ENCODE measurements at regions not wholly inside any gene's neighbourhood (a gene's known extent, or its start where the extent isn't known, plus 50 kb on each side); places are given as distances from the start of the nearest gene placed in this dataset.

DNA sequence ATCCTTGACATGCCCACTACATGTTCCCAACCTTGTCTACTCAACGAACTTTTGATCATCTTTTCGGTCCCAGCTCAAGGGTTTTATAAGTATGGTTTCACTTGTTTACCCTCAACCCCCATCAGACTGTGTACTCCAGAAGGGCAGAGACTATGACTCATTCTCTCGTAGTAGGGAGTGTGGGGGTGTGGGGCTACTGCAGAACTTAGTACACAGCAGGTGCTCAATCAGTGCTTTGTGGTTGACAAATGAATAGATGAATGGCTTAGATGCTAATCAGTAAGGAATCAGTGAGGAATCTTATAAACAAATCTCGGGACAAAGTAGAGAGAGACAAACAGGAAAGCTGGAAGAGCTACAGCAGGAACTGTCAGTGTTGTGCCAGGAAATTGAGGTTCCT, 151.7 kb upstream of the PLET1 start:
- TF ChIP-seq, protein P1, sequence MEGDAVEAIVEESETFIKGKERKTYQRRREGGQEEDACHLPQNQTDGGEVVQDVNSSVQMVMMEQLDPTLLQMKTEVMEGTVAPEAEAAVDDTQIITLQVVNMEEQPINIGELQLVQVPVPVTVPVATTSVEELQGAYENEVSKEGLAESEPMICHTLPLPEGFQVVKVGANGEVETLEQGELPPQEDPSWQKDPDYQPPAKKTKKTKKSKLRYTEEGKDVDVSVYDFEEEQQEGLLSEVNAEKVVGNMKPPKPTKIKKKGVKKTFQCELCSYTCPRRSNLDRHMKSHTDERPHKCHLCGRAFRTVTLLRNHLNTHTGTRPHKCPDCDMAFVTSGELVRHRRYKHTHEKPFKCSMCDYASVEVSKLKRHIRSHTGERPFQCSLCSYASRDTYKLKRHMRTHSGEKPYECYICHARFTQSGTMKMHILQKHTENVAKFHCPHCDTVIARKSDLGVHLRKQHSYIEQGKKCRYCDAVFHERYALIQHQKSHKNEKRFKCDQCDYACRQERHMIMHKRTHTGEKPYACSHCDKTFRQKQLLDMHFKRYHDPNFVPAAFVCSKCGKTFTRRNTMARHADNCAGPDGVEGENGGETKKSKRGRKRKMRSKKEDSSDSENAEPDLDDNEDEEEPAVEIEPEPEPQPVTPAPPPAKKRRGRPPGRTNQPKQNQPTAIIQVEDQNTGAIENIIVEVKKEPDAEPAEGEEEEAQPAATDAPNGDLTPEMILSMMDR (IDR thresholded peaks at IDR 0.05) = no peak
- no peak for TF ChIP-seq POLR2AphosphoS5 (IDR thresholded peaks at IDR 0.05)
- TF ChIP-seq POLR2A (IDR thresholded peaks at IDR 0.05) = no peak

All from breast epithelium (tissue), 3 donors.